GM21447 (cell line): ENCODE measurements at regions not wholly inside any gene's neighbourhood (a gene's known extent, or its start where the extent isn't known, plus 50 kb on each side); places are given as distances from the start of the nearest gene placed in this dataset.
"Not testable (repeated sequence)": the region's sequence is repeated elsewhere in the genome, so short reads cannot be mapped to it uniquely, and the experiment has no call there.

ENCODE experiments used
- ATAC-seq: cut with Tn5 transposase; IDR thresholded peaks from one replicate; pipeline ENCODE4 v1.9.1; 2021; ENCODE audit not compliant: unreplicated experiment

DNA sequence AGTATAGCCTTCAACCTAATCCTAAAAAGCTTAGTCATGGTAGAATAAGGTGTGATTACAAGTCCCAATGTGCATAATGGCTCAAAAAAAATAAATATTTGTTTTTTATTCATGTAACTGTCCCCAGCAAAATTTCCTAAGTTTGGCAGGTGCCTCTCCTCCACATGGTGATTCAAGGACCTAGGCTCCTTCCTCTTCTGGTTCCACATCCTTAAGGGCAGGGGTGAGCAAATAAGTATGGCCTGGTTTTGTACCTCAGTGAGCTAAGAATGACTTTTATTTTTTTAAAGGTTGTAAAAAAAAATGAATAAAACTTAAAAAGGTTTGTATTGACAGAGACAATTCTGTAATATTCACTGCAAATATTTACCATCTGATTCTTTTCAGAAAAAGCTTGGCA, 343.5 kb upstream of the UBE2E2 start:
- ATAC-seq, result no peak

DNA sequence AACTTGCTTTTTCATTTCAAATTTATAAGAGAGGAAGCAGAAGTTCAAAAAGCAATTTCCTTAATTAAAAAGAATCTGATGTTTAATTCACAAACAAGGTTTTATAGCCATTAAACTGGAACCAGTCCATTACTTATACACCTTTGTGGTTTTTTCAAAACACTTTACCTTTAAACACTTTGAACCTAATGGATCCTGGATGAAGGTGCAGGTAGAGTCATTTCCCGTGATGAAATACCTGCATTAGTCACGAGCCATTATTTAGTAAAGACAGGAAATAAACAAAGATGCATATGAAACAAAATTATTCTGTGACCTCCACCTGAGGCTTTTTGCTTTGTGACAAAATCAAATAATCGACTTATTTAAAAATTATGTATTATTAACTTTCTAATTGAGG, 341.7 kb upstream of the UBE2E2 start:
- no peak for ATAC-seq

DNA sequence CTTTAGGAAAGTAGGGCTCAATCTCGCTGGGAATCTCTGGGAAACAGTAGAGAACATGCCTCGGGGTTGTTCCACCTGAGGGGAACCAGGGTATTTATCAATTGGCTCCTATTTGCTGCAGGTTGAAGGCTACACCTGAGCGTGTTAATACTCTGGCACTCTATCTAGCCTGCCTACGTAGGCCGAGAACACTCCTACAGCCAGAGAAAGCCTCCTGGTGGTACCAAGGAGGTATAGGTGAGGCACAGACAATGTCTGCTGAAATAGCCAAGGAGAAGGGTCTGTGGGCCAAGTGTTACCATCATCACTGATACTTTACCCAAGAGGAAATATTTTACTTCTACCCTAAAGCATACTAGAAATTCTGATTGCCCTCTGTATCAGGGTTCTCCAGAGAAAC, 341.0 kb upstream of the UBE2E2 start:
- no peak for ATAC-seq

DNA sequence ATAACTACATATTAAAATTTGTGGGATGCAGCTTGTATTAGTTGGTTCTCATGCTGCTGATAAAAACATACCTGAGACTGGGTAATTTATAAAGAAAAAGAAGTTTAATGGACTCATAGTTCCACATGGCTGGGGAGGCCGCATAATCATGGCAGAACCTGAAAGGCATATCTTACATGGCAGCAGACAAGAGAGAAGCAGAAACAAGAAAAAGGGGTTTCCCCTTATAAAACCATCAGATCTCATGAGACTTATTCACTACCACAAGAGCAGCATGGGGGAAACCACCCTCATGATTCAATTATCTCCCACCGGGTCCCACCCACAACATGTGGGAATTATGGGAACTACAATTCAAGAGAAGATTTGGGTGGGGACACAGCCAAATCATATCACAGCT, 320.3 kb upstream of the UBE2E2 start:
- not testable (repeated sequence) for ATAC-seq

DNA sequence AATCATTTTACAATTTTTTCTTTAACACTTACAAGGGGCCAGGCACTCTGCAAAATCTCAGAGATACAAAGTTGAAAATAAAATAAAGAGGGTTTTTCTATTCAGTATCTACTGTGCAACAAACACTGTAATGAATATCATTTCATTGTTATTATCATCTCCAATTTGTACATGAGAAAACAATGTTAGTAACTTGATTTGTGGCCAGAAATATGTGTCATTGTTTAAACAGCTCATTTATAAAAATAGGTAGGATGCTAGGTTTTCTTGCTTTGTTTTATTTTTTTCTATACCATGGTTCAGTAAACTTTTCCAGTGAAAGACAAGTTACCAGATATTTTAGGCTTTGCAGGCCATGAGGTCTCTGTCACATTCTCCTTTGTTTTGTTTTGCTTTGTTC, 318.1 kb upstream of the UBE2E2 start:
- ATAC-seq, result no peak

DNA sequence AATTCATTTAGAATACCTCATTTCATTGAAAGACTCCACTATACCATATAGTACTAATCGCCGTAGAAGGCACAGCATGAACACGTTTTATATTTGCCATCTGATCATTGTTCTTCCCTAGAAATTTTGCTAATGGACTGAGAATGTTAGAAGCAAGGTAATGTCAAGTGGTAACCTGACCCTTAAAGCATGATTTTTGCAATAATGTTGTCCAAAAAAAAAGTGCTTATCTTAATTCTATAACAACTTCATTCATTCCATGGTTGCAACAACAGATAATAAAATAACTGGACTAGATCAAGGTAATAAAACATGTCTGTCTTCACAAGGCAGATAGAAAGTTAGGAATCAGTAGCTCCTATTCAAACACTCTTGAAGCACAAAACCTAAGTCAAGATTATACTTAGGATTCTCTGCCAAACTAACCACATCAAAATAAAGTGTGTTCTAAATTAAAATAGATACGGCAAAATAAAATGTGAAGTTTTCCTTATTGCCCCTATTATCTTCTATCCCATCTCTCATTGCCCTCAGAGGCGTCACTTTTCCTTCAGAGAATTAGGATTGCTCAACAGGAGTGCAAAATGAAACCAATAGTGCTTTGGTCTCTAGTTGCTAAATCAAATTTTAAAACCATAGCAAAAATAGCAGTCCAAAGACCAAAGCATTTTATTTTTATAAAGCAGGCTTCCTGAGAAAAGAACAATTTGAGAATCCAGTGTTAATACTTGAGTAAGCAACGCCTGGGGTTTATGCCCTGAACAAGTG, 317.4 kb upstream of the UBE2E2 start:
- no peak for ATAC-seq

DNA sequence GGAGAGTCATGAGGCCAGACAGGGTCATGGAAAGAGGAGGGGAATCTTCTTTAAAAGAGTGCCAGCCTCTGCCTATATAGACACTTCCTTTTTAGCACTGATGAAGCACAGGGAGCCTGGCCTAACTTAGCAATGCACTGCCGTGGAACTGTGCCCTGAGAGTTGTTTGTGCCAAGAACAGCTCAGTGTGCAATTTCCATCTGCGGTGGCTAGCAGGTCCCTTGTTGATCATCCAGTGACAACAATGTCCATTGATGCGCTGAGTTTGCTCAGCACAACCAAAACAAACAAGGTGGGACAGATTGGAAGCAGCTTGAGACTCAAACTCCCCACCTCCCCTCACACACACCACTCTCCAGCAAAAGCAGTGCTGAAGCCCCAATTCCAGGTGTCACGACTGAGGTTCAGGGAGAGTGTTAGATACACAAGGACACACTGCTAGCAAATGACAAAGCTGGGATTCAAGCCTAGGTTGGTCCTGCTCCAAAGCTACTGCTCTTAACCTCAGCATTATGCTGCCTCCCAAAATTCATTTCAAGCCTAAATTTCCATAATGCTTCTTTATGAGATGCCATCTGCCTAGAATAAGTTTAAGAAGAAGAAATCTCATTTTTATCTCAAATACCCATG, 316.6 kb upstream of the UBE2E2 start:
- ATAC-seq, result no peak

DNA sequence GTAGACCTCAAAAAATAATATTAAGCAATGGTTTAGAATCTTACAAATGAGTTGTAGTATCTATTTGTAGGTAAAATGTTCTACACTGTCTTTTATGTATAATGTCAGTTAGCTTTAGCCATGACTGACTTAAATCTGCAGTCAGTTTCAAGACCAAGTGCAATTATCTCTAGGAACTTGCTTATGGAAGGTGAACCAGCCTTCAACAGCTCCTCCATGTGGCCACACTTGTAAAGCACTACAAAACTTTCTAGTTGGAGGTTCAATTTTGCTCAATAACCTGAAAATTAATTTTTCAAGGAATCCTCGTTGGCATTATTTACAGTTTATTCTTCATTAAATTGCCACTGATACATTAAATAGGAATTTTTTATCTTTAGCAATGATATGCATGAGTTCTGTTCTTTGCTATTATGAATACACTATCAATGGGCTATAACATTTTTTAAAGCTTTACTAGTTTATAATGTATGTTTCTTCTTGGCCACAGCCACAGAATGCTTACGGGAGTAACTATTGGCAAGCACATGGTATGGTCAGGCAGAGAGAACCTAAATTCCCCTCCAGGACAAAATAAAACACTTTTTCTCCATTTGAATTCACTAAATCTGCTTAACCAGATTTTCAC, 315.3 kb upstream of the UBE2E2 start:
- no peak for ATAC-seq

DNA sequence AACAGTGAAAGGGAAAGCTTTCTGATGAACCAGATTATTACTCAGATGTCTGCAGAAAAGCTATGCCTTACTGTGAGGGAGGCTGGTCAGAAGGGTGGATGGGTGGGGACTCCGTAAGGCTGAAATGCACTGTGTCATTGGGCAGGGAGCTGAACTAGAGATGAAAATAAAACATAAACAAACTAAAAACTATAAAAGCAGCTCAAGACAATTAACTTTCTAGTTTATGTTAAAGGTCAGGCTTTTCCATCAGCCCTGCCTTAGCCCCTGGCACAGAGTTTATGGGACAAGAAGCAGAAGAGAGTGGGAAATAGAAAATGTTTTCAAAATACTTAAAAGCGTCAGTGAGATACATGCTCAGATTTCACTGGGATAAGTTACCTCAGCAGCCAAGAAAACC, 310.0 kb upstream of the UBE2E2 start:
- no peak for ATAC-seq

DNA sequence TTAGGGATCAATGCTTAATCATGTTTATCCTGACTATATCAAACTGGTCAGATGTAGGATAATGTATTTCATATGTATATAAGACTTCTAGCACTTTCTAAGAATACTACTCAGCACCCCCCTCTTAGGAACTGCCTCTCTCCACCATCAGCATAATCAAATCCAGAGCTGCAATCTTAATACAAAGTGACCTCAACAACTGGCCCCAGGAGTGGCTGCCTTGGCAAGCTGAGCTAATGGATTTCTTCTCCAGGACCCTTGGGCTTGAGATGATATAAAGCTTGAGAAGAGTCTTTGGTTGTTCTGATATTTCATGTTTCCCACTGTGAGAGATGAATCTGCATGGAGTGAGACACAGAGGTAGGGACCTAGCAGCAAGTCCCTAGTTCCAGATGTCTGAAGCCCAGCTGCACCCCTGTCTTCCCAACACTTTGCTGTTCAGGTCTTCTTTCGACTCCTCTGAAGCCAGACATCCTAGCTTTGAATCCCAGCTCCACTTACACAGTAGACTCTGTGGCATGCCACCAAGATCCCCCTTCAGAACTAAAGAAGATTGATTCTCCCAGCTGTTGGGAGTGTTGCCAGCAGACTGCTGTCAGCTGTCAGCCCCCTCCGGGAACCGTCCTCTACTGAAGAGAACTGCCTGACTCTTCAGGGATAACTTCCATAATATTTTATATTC, 309.3 kb upstream of the UBE2E2 start:
- no peak for ATAC-seq

DNA sequence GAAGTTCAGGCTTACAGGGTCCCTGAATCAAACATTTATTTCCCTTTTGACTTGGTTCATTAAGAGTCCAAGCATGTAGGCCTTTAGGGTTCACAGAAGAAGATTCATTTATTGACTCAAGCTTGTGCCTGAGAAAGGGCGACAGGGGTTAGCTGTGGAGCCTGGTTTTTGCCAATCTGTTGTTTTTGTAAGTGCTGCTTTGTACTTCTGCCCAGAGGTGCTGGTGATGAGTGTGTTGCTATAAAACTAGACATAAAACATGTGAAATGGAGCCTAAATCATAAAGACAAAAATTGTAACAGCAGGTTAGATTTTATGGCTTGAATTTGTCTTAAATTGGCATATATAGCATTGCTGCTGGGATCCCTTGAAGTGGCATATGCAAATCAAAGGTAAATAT, 308.3 kb upstream of the UBE2E2 start:
- no peak for ATAC-seq

DNA sequence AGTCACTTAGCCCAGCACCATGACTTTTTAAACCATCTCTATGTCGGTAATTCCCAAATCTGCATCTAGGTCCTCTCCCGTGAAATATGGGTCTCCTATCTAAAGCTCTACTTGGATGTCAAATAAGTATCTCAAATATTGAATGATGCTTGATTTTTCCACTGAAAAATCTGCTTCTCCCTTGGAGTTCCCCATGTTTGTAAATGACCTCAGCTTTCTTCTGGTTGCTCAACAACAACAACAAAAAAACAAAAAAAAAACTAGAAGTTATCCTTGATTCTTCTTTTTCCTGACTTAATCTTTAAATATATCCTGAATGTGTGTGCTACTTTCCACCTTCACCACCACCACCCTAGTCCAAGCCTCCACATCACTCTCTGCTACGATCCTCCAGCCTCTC, 307.5 kb upstream of the UBE2E2 start:
- no peak for ATAC-seq

DNA sequence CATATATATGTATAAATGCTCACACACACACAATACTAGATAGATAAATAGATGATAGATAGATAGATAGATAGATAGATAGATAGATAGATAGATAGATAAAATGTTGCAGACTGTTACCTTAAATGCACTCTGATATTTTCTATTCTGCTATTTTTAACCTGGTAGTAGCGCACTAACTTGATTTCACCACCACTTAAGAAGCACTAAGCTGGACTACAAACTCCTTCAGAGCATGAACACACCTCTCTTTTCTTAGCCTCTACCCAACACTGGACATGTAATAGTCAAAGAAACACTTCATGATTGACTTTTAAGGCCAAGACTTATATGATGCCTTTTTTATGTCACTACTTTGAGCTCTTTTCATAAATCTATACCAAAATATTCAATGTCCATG, 304.6 kb upstream of the UBE2E2 start:
- ATAC-seq, result no peak

DNA sequence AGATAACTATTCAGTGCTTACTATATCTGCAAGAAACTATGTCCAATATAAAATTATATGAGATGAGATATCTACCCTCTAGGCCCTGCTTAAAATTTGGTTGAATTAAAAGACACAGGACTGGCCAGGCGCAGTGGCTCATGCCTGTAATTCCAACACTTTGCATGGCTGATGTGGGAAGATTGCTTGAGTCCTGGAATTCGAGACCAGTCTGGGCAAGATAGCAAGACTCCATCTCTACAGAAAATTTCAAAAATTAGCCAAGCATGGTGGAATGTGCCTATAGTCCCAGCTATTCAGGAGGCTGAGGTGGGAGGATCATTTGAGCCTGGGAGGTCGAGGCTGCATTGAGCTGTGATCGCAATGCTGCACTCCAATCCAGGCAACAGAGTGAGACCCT, 303.7 kb upstream of the UBE2E2 start:
- ATAC-seq, result no peak

DNA sequence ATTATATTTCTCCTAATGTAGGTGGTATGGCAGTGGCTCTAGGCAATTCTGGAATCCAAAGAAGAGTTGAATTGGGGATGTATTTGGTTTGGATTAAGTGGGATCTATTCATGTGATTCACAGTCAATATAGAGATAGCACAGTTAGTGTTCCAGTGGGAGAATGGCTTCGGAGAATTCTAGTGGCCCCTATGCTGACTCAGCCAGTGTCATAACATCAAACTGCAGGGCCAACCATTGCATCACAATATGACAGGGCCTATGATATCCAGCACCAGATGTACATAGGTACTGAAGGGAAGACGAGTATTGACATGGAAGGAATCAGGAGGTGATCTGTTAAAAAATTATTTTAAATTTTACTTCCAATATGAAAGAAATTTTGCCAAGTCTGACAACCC, 302.8 kb upstream of the UBE2E2 start:
- ATAC-seq, result no peak

DNA sequence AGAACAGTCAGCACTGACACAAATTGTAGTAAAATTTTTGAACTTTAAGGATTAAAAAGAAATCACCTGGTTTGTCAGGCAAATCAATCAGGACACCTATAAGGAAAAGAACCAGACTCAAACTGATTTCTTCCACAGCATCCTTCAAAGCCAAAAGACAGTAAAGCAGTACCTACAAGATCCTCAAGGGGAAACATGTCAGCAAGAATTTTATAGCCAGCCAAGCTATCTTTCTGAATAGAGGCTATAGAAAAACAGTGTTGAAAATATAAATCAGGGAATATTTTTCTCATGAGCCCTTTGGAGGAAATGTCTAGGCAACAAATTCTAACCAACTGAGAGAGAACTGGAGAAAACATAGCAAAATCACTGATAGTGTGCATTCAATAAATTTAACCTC, 301.4 kb upstream of the UBE2E2 start:
- ATAC-seq, result no peak

DNA sequence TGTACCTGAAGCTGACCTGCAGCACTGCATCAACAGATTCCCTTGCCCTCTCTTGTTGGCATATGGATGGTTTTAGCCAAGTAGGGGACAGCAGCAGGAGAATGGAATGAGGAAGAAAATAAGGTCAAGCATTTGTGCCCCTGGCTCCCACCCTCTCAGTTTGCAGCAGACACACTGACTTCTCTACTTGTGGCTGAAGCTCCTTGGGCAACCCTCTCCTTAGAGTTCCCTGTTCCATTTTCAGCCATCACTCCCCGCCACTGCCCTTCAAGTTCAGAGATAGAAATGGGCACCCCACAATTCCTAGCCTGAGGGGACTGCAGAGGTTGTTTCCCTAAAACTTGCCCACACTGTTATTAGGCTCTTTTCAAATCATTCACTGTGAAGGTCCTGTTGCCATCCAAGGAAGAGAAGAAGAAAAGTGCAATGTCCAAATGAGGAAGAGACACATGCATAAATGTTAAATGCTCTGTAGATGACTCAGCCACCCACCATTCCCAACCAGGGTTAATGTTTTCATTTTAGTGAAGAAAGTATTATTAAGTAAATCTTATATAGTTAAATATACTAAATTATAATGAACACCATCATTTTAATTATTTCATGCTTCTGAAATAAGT, 295.9 kb upstream of the UBE2E2 start:
- no peak for ATAC-seq

DNA sequence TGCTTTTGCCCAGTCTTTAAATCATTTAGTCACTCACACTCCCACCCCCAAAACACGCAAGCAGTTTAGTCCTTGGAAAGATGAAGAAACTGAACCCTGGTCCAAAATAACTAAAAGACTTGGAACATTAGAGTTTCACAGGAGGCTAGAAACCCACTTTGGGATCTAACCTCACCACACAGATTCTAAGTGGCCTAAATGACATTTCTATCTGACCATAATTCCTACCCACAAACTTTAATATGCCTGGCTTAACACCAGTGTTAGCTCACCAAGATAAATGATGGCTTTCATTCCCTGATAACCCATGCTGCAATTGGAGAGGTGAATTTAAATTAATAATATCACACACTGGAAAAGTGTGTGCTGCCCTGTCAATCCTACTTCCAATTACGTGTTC, 295.3 kb upstream of the UBE2E2 start:
- no peak for ATAC-seq

DNA sequence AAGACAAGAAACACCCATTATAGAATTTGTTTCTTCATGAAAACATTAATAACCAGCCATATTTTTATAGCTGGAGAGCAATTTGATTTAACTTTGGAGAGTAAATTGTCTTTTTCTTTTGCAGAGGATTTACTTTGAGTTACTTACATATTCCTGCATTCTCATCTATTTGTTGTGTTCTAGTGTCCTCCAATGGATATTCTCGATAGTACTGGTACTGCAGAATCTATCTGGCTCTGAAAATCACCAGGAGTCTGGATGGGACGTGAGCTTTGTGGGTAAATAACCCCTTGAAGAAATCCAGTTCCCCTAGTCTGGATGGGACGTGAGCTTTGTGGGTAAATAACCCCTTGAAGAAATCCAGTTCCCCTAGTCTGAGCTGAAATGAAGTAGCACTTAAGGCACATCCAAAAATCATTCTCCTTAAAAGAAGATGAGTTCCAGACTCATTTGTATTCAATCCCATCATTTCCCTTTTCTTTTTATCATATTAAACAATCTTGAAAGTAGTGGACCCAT, 294.1 kb upstream of the UBE2E2 start:
- ATAC-seq, result no peak

DNA sequence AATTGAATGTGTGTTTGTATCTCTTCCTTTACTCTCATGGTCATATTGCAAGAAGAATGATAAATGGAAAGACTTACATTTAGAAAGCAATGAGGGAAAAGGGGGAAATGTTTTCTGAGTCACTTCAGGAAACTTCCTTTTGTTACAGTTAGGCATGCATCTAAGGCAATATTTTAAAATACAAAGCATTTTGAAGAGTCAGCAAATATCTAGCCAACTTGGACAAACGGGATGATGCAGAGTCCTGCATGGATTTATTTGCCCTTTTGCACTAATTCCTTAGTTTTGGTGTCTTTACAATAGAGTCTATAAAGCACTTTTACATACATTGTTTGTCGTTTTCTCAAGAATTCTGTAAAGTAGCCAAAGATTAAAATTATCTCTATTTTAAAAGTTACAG, 286.2 kb upstream of the UBE2E2 start:
- no peak for ATAC-seq

DNA sequence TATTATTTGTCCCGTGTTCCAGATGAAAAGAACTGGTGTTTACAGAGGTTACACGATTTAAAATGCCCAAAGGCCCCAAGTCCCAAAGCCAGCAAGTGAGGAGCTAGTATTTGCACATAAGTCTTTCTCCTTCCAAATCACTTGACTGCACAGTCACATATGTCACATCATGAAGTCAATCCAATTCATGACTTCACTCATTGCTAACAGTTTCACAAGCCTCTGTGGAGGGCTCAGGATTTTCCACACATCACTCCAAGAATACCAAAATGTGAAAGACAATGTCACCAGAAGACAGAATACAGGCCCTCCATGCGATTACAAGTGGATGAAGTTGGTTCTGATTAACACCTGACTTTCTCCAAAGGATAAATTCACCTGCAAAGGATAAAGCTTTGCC, 283.1 kb upstream of the UBE2E2 start:
- no peak for ATAC-seq
